Adrenal gland (tissue), 9 donors: ENCODE measurements at regions not wholly inside any gene's neighbourhood (a gene's known extent, or its start where the extent isn't known, plus 50 kb on each side); places are given as distances from the start of the nearest gene placed in this dataset.

Experiments used
- DNase-seq, 7 donors: peaks; one replicate each; pipeline ENCODE4 v3.0.0-alpha.2; 2019 to 2020
- H3K27ac ChIP-seq, 5 donors: fragments of 200-600 bp; sonication (generic) in 4 of 5; 1 replicate in 3 of 5; 2 replicates in 2 of 5; pipeline versions ENCODE4 v1.5.1 to v1.8.0; 2016 to 2020; ENCODE audit warnings: mild to moderate bottlenecking in 1 of 5
- H3K27me3 ChIP-seq: fragments of 200-600 bp; 2 replicates; pipeline ENCODE4 v1.8.0; 2021
- H3K36me3 ChIP-seq, 2 donors: fragments of 200-600 bp; replicated peaks in 1 of 2; 1 replicate in 1 of 2; 2 replicates in 1 of 2; pipeline versions ENCODE4 v1.5.1 to v1.8.0; 2018 to 2022
- H3K4me1 ChIP-seq, 2 donors: fragments of 200-600 bp; replicated peaks in 1 of 2; 1 replicate in 1 of 2; 2 replicates in 1 of 2; pipeline versions ENCODE4 v1.5.1 to v1.8.0; 2018 to 2021
- H3K4me3 ChIP-seq, 4 donors: fragments of 200-600 bp; sonication (generic) in 3 of 4; one replicate each; pipeline ENCODE4 v1.5.1; 2016 to 2018
- H3K9me3 ChIP-seq, 3 donors: fragments of 200-600 bp; sonication (generic) in 1 of 3; replicated peaks in 1 of 3; 1 replicate in 2 of 3; 2 replicates in 1 of 3; pipeline versions ENCODE4 v1.5.1 to v1.8.0; 2016 to 2021
- POLR2A ChIP-seq, 2 donors: fragments of 450-650 bp; IDR thresholded peaks; one replicate each; pipeline ENCODE4 v1.6.1; 2017; ENCODE audit warnings: antibody characterized with exemption in 2 of 2, mild to moderate bottlenecking in 2 of 2, moderate library complexity in 1 of 2
- WGBS, 4 donors: extraction: QIAGEN DNeasy Blood & Tissue Kit in 2 of 4; methylation state at CpG; one replicate each; pipeline versions ENCODE4 v1.1.5 to v1.1.7; 2013 to 2017; 5-methylcytosine and 5-hydroxymethylcytosine counted together
- intact Hi-C, 2 donors: fragments of 100-400 bp; cut with DNase I; formaldehyde crosslinking; loops; one replicate each; pipeline versions ENCODE4 v1.14.1 to v1.15.0; 2022 to 2023
- TF ChIP-seq, protein P1 (sequence below), 6 experiments: fragments of 450-650 bp in 4 of 6; fragments of 200-600 bp in 2 of 6; sonication (generic) in 1 of 6; IDR thresholded peaks; 1 replicate in 5 of 6; 2 replicates in 1 of 6; pipeline versions ENCODE4 v1.5.1 to v1.8.0; 2016 to 2021; ENCODE audit warnings: antibody characterized with exemption in 6 of 6, mild to moderate bottlenecking in 2 of 6, moderate library complexity in 1 of 6
- donor health status: healthy with polysubstance abuse.
- donor health status: Bipolar disorder and iron deficiency.
- donor health status: DM: yes; HTN: yes; CAD: no.
- donor health status: DM: no; HTN: no; CAD: no.
- donor health status: DM: no; HTN: no; CAD: no.

GRCh38 chr2:190117305-190117704 lies 54.8 kb upstream of the MSTN start:
- peaks cover 0 to 7% of the 10 kb centered on the region in 2 donors for H3K4me1 ChIP-seq
- intact Hi-C loops: no loop called here
- TF ChIP-seq POLR2A (IDR thresholded peaks at IDR 0.05): no peak
- TF ChIP-seq, protein P1, sequence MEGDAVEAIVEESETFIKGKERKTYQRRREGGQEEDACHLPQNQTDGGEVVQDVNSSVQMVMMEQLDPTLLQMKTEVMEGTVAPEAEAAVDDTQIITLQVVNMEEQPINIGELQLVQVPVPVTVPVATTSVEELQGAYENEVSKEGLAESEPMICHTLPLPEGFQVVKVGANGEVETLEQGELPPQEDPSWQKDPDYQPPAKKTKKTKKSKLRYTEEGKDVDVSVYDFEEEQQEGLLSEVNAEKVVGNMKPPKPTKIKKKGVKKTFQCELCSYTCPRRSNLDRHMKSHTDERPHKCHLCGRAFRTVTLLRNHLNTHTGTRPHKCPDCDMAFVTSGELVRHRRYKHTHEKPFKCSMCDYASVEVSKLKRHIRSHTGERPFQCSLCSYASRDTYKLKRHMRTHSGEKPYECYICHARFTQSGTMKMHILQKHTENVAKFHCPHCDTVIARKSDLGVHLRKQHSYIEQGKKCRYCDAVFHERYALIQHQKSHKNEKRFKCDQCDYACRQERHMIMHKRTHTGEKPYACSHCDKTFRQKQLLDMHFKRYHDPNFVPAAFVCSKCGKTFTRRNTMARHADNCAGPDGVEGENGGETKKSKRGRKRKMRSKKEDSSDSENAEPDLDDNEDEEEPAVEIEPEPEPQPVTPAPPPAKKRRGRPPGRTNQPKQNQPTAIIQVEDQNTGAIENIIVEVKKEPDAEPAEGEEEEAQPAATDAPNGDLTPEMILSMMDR (IDR thresholded peaks at IDR 0.05): no peak
- 97 to 100% (median 98%) methylated on average over 1 of the region's 1 CpG for WGBS, 4 donors
- peaks cover 0 to 4% (median 0%) of the 10 kb centered on the region in 3 donors for H3K9me3 ChIP-seq
- H3K36me3 ChIP-seq: no peaks in the 10 kb centered on the region
- no peaks in the 10 kb centered on the region for H3K27me3 ChIP-seq
- H3K4me3 ChIP-seq: no peak overlapping the region
- no peak for DNase-seq
- no peak overlapping the region for H3K27ac ChIP-seq

GRCh38 chr2:190113000-190113399 lies 50.5 kb upstream of the MSTN start:
- intact Hi-C loops: no loop called here
- TF ChIP-seq POLR2A (IDR thresholded peaks at IDR 0.05): no peak
- TF ChIP-seq, protein P1 (IDR thresholded peaks at IDR 0.05): no peak
- WGBS, 4 donors: 89 to 98% (median 95%) methylated on average over 2 of the region's 2 CpGs

More at GRCh38 chr2:190113000-190113399, 50.5 kb upstream of the MSTN start:
- H3K27me3 ChIP-seq: no peaks in the 10 kb centered on the region
- no peaks in the 10 kb centered on the region for H3K36me3 ChIP-seq
- no peaks in the 10 kb centered on the region for H3K4me1 ChIP-seq
- H3K27ac ChIP-seq: no peak overlapping the region
- H3K9me3 ChIP-seq: peaks cover 0 to 4% (median 0%) of the 10 kb centered on the region in 3 donors
- H3K4me3 ChIP-seq: no peak overlapping the region
- no peak for DNase-seq
